ENCODE measurements at regions not wholly inside any gene's neighbourhood (a gene's known extent, or its start where the extent isn't known, plus 50 kb on each side); places are given as distances from the start of the nearest gene placed in this dataset.

GRCh38 chr14:59060841-59061240 is 127.6 kb upstream of the DAAM1 start:
- intact Hi-C loops (cut with DNase I; ENCODE audit: low total_unique reads) = no loop called here
- DNase-seq = no peak
- Histone ChIP-seq H3K27ac (no peak overlapping the region), H3K4me1 (no peaks in the 10 kb centered on the region), H3K27me3 (no peaks in the 10 kb centered on the region), H3K36me3 (no peaks in the 10 kb centered on the region), H3K9me3 (no peaks in the 10 kb centered on the region), H3K4me3 (no peak overlapping the region)
- in situ Hi-C loops (cut with MboI; ENCODE audit: low sequenced_read_pairs in 4 of 4) = loop anchor here in 1 of 4 donors (25.0 kb wide), 1 partner anchor 549 kb away; no protein-coding TSS in a partner anchor
- no peak for ATAC-seq
- TF ChIP-seq, protein P1, sequence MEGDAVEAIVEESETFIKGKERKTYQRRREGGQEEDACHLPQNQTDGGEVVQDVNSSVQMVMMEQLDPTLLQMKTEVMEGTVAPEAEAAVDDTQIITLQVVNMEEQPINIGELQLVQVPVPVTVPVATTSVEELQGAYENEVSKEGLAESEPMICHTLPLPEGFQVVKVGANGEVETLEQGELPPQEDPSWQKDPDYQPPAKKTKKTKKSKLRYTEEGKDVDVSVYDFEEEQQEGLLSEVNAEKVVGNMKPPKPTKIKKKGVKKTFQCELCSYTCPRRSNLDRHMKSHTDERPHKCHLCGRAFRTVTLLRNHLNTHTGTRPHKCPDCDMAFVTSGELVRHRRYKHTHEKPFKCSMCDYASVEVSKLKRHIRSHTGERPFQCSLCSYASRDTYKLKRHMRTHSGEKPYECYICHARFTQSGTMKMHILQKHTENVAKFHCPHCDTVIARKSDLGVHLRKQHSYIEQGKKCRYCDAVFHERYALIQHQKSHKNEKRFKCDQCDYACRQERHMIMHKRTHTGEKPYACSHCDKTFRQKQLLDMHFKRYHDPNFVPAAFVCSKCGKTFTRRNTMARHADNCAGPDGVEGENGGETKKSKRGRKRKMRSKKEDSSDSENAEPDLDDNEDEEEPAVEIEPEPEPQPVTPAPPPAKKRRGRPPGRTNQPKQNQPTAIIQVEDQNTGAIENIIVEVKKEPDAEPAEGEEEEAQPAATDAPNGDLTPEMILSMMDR (IDR thresholded peaks at IDR 0.05 in 4 of 5, conservative IDR thresholded peaks at IDR 0.05 in 1 of 5) = no peak
- no peak for TF ChIP-seq POLR2A (IDR thresholded peaks at IDR 0.05)

GRCh38 chr14:59061292-59061691 is 127.2 kb upstream of the DAAM1 start:
- no peaks in the 10 kb centered on the region for H3K36me3 ChIP-seq
- no peak overlapping the region for H3K27ac ChIP-seq
- no peaks in the 10 kb centered on the region for H3K27me3 ChIP-seq
- DNase-seq (no peak), ATAC-seq (no peak)
- no peaks in the 10 kb centered on the region for H3K9me3 ChIP-seq
- TF ChIP-seq, protein P1 (IDR thresholded peaks at IDR 0.05 in 4 of 5, conservative IDR thresholded peaks at IDR 0.05 in 1 of 5) = no peak
- no peak for TF ChIP-seq POLR2A (IDR thresholded peaks at IDR 0.05)
- intact Hi-C loops (cut with DNase I; ENCODE audit: low total_unique reads) = no loop called here
- H3K4me1 ChIP-seq = no peaks in the 10 kb centered on the region
- H3K4me3 ChIP-seq = no peak overlapping the region
- in situ Hi-C loops (cut with MboI; ENCODE audit: low sequenced_read_pairs in 4 of 4) = loop anchor here in 1 of 4 donors (25.0 kb wide), 1 partner anchor 549 kb away; no protein-coding TSS in a partner anchor

DNA sequence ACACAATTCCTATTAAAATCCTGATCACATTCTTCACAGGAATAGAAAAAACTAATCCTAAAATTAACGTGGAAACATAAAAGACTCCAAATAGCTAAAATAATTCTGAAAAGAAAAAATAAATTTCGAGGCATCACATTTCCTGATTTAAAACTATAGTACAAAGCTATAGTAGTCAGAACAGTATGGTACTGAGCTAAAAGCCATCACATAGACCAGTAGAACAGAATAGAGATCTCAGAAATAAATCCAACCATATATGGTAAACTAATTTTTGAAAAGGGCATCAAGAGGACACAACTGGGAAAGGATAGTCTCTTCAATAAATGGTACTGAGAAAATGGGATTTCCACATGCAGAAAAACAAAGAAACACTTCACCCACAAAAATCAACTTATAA is 125.2 kb upstream of the DAAM1 start:
- Histone ChIP-seq H3K4me3 (no peak overlapping the region), H3K4me1 (no peaks in the 10 kb centered on the region), H3K36me3 (no peaks in the 10 kb centered on the region), H3K27ac (no peak overlapping the region), H3K27me3 (no peaks in the 10 kb centered on the region), H3K9me3 (no peaks in the 10 kb centered on the region)
- ATAC-seq (no peak), DNase-seq (no peak)
- intact Hi-C loops (cut with DNase I; ENCODE audit: low total_unique reads) (no loop called here), in situ Hi-C loops (cut with MboI; ENCODE audit: low sequenced_read_pairs in 4 of 4) (loop anchor here in 1 of 4 donors (25.0 kb wide), 1 partner anchor 551 kb away; no protein-coding TSS in a partner anchor)
- TF ChIP-seq, protein P1 (IDR thresholded peaks at IDR 0.05 in 4 of 5, conservative IDR thresholded peaks at IDR 0.05 in 1 of 5) = no peak
- TF ChIP-seq POLR2A (IDR thresholded peaks at IDR 0.05) = no peak

- in situ Hi-C loops (cut with MboI; ENCODE audit: low sequenced_read_pairs in 4 of 4) (loop anchor here in 1 of 4 donors (25.0 kb wide), 1 partner anchor 555 kb away; no protein-coding TSS in a partner anchor), intact Hi-C loops (cut with DNase I; ENCODE audit: low total_unique reads) (no loop called here)
- TF ChIP-seq POLR2A (IDR thresholded peaks at IDR 0.05) = no peak
- TF ChIP-seq, protein P1 (IDR thresholded peaks at IDR 0.05 in 4 of 5, conservative IDR thresholded peaks at IDR 0.05 in 1 of 5) = no peak
- Histone ChIP-seq H3K4me1 (no peaks in the 10 kb centered on the region), H3K9me3 (no peaks in the 10 kb centered on the region), H3K36me3 (no peaks in the 10 kb centered on the region), H3K27ac (no peak overlapping the region), H3K4me3 (no peak overlapping the region), H3K27me3 (no peaks in the 10 kb centered on the region)
- ATAC-seq = no peak
- no peak for DNase-seq
These were observed 121.2 kb upstream of the DAAM1 start for GRCh38 chr14:59067127-59067894.

Measured in gastrocnemius medialis (tissue), 4 donors.